Thyroid gland (tissue), 4 donors: ENCODE measurements at regions not wholly inside any gene's neighbourhood (a gene's known extent, or its start where the extent isn't known, plus 50 kb on each side); places are given as distances from the start of the nearest gene placed in this dataset.

ENCODE experiments used
- POLR2A ChIP-seq, 2 donors: fragments of 450-650 bp; IDR thresholded peaks; one replicate each; pipeline ENCODE4 v1.6.1; 2017; ENCODE audit warnings: antibody characterized with exemption in 2 of 2, mild to moderate bottlenecking in 2 of 2, moderate library complexity in 1 of 2
- TF ChIP-seq, protein P1 (sequence below), 6 experiments: fragments of 200-600 bp in 3 of 6; fragments of 450-650 bp in 3 of 6; sonication (generic) in 3 of 6; IDR thresholded peaks; one replicate each; pipeline ENCODE4 v1.5.1; 2016 to 2019; ENCODE audit warnings: antibody characterized with exemption in 6 of 6, mild to moderate bottlenecking in 2 of 6, inconsistent platforms in 1 of 6, moderate library complexity in 1 of 6

DNA sequence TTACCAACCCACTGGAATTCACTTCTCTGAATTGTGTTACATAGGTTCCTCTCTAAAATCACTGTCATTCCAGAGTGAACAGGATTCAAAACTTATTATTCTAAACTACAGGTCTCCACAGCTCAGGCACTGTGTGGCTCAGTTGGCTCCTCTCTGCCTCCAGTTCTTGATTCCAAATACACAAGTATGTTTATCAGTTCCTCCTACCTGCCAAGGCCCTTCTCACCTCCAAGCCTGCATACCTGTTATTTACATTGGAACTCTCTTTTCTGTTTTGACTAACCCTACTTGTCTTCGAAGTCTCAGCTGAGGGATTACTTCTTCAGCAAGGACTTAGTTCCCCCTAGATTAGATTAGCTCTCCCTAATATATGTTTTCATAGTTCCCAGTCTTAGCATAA lies 397.6 kb upstream of the TMTC1 start:
- no peak for TF ChIP-seq POLR2A (IDR thresholded peaks at IDR 0.05)
- TF ChIP-seq, protein P1, sequence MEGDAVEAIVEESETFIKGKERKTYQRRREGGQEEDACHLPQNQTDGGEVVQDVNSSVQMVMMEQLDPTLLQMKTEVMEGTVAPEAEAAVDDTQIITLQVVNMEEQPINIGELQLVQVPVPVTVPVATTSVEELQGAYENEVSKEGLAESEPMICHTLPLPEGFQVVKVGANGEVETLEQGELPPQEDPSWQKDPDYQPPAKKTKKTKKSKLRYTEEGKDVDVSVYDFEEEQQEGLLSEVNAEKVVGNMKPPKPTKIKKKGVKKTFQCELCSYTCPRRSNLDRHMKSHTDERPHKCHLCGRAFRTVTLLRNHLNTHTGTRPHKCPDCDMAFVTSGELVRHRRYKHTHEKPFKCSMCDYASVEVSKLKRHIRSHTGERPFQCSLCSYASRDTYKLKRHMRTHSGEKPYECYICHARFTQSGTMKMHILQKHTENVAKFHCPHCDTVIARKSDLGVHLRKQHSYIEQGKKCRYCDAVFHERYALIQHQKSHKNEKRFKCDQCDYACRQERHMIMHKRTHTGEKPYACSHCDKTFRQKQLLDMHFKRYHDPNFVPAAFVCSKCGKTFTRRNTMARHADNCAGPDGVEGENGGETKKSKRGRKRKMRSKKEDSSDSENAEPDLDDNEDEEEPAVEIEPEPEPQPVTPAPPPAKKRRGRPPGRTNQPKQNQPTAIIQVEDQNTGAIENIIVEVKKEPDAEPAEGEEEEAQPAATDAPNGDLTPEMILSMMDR (IDR thresholded peaks at IDR 0.05): no peak
